Skin of body (tissue), 1 donor: ENCODE measurements at regions not wholly inside any gene's neighbourhood (a gene's known extent, or its start where the extent isn't known, plus 50 kb on each side); places are given as distances from the start of the nearest gene placed in this dataset.

Source experiments
- small RNA-seq: library from RNA; depleted of rRNA; stranded (forward); fragments of <200 nt; gene quantifications from one replicate; pipeline ENCODE3, GENCODE V24; 2014; ENCODE audit warnings: low replicate concordance

Small RNA genes lying in the stretch of these regions (small RNA-seq; reads per million reads assigned to genes)
- 0.07 reads per million for gene RNU1-130P
